SK-N-SH (cell line): ENCODE measurements at regions not wholly inside any gene's neighbourhood (a gene's known extent, or its start where the extent isn't known, plus 50 kb on each side); places are given as distances from the start of the nearest gene placed in this dataset.

Experiments used
- CTCF ChIA-PET: fragments of 300-600, 350-600 bp; formaldehyde crosslinking; extraction: SDS; loops from one replicate; lab custom pipeline; 2021; lab: Yijun Ruan, JAX
- POLR2A ChIA-PET: fragments of 350-600 bp; sonication (Branson Sonifier 250); formaldehyde crosslinking; extraction: SDS; loops from one replicate; lab custom pipeline; 2020; ENCODE audit warnings: antibody characterized with exemption, inconsistent platforms; lab: Yijun Ruan, JAX
- DNase-seq: peaks from one replicate; pipeline ENCODE4 v3.0.0; 2012
- H2AFZ ChIP-seq: fragments of 200-600 bp; sonication (generic); 2 replicates; pipeline ENCODE4 v1.8.1; 2016; ENCODE audit warnings: antibody characterized with exemption, mild to moderate bottlenecking, low read depth
- H3F3A ChIP-seq: fragments of 200-600 bp; sonication (generic); replicated peaks from 2 replicates; pipeline ENCODE3; 2016; ENCODE audit warnings: antibody characterized with exemption, mild to moderate bottlenecking; ENCODE audit not compliant: insufficient read depth
- H3K27ac ChIP-seq, 2 experiments: fragments of 200-500 bp in 1 of 2; fragments of 200-600 bp in 1 of 2; sonication (Bioruptor generic) in 1 of 2; sonication (generic), shearing (Covaris generic) in 1 of 2; 2 replicates each; pipeline versions ENCODE4 v1.5.1 to v1.6.1; 2014 to 2016; ENCODE audit warnings: low read depth in 2 of 2, inconsistent platforms in 1 of 2, low read length in 1 of 2, mild to moderate bottlenecking in 1 of 2, mixed read lengths in 1 of 2
- H3K27me3 ChIP-seq: fragments of 200-600 bp; sonication (generic), shearing (Covaris generic); 2 replicates; pipeline ENCODE4 v1.6.1; 2016; ENCODE audit warnings: mixed run types; ENCODE audit not compliant: insufficient read depth
- H3K36me3 ChIP-seq, 2 experiments: fragments of 200-500 bp in 1 of 2; fragments of 200-600 bp in 1 of 2; sonication (Bioruptor generic) in 1 of 2; sonication (generic) in 1 of 2; replicated peaks in 1 of 2; 2 replicates each; pipeline versions ENCODE3 to v1.5.1; 2014 to 2016; ENCODE audit warnings: low read length in 1 of 2, mild to moderate bottlenecking in 1 of 2; ENCODE audit not compliant: insufficient read depth in 2 of 2, control insufficient read depth in 1 of 2
- H3K4me1 ChIP-seq, 2 experiments: fragments of 200-500 bp in 1 of 2; fragments of 200-600 bp in 1 of 2; sonication (Bioruptor generic) in 1 of 2; sonication (generic), shearing (Covaris generic) in 1 of 2; 2 replicates each; pipeline versions ENCODE4 v1.5.1 to v1.6.1; 2014 to 2016; ENCODE audit warnings: low read depth in 1 of 2, low read length in 1 of 2, mixed run types in 1 of 2; ENCODE audit not compliant: insufficient read depth in 2 of 2, control insufficient read depth in 1 of 2
- H3K4me2 ChIP-seq: fragments of 200-600 bp; sonication (generic), shearing (Covaris generic); 2 replicates; pipeline ENCODE4 v1.6.1; 2017; ENCODE audit warnings: mixed run types
- H3K4me3 ChIP-seq, 2 experiments: fragments of 200-500 bp in 1 of 2; fragments of 200-600 bp in 1 of 2; sonication (Bioruptor generic) in 1 of 2; sonication (generic), shearing (Covaris generic) in 1 of 2; 2 replicates each; pipeline versions ENCODE4 v1.5.1 to v1.8.1; 2014 to 2016; ENCODE audit warnings: low read depth in 2 of 2, inconsistent platforms in 1 of 2, low read length in 1 of 2, mild to moderate bottlenecking in 1 of 2, mixed read lengths in 1 of 2, moderate library complexity in 1 of 2
- H3K79me2 ChIP-seq: fragments of 200-600 bp; sonication (generic); 2 replicates; pipeline ENCODE4 v1.8.1; 2017; ENCODE audit warnings: mild to moderate bottlenecking; ENCODE audit not compliant: insufficient read depth
- H3K9ac ChIP-seq: fragments of 200-600 bp; sonication (generic); 2 replicates; pipeline ENCODE4 v1.6.1; 2017; ENCODE audit warnings: mixed run types
- H3K9me2 ChIP-seq: fragments of 200-600 bp; sonication (generic); 2 replicates; pipeline ENCODE4 v1.6.1; 2017; ENCODE audit warnings: mixed run types
- H3K9me3 ChIP-seq: fragments of 200-600 bp; sonication (generic); 2 replicates; pipeline ENCODE4 v1.6.1; 2017; ENCODE audit warnings: mixed run types, mild to moderate bottlenecking, moderate library complexity
- H4K20me1 ChIP-seq: fragments of 200-600 bp; sonication (generic); 2 replicates; pipeline ENCODE4 v1.6.1; 2017; ENCODE audit warnings: mild to moderate bottlenecking, mixed run types; ENCODE audit not compliant: insufficient read depth
- CHD2 ChIP-seq: fragments of 150-350 bp; IDR thresholded peaks from 2 replicates; pipeline ENCODE4 v1.6.1; 2018; ENCODE audit warnings: low read length; ENCODE audit not compliant: partially characterized antibody
- ELF1 ChIP-seq: IDR thresholded peaks from 2 replicates; pipeline ENCODE4 v1.4.0; 2012
- EZH2phosphoT487 ChIP-seq: fragments of 200-600 bp; sonication (generic); IDR thresholded peaks from 2 replicates; pipeline ENCODE4 v1.6.1; 2017; ENCODE audit warnings: low read depth, mixed run types, mild to moderate bottlenecking, antibody characterized with exemption, moderate library complexity, borderline replicate concordance
- FOSL2 ChIP-seq: IDR thresholded peaks from 2 replicates; pipeline ENCODE4 v1.4.0; 2012; ENCODE audit warnings: low read depth, mild to moderate bottlenecking, moderate library complexity, borderline replicate concordance
- FOXJ3 ChIP-seq: sonication (generic); formaldehyde crosslinking; IDR thresholded peaks from 2 replicates; pipeline ENCODE4 v1.5.1; 2020; ENCODE audit warnings: mild to moderate bottlenecking, missing genetic modification reagents
- FOXM1 ChIP-seq: IDR thresholded peaks from 2 replicates; pipeline ENCODE4 v1.4.0; 2012; ENCODE audit warnings: low read depth, mild to moderate bottlenecking
- GABPA ChIP-seq: IDR thresholded peaks from 2 replicates; pipeline ENCODE4 v1.4.0; 2012; ENCODE audit warnings: low read depth, mild to moderate bottlenecking
- JUND ChIP-seq: IDR thresholded peaks from 2 replicates; pipeline ENCODE4 v1.4.0; 2012
- NFIC ChIP-seq: IDR thresholded peaks from 2 replicates; pipeline ENCODE4 v1.4.0; 2012; ENCODE audit warnings: borderline replicate concordance
- NRF1 ChIP-seq: IDR thresholded peaks from 2 replicates; pipeline ENCODE4 v1.6.1; 2012; ENCODE audit warnings: low read depth, mild to moderate bottlenecking, low read length
- POLR2AphosphoS5 ChIP-seq: IDR thresholded peaks from 2 replicates; pipeline ENCODE4 v1.6.1; 2012; ENCODE audit warnings: low read depth, low read length
- RFX5 ChIP-seq: IDR thresholded peaks from 2 replicates; pipeline ENCODE4 v1.6.1; 2012; ENCODE audit warnings: mild to moderate bottlenecking, improper control_type of control experiment, low read length
- SIN3A ChIP-seq: IDR thresholded peaks from 2 replicates; pipeline ENCODE4 v1.6.1; 2012; ENCODE audit warnings: low read depth, mild to moderate bottlenecking, low read length, moderate library complexity, borderline replicate concordance
- SMC3 ChIP-seq: IDR thresholded peaks from 2 replicates; pipeline ENCODE4 v1.6.1; 2012; ENCODE audit warnings: low read depth, low read length, improper control_type of control experiment
- TAF1 ChIP-seq: IDR thresholded peaks from 2 replicates; pipeline ENCODE4 v1.6.1; 2012; ENCODE audit warnings: low read depth, mild to moderate bottlenecking, low read length, moderate library complexity, borderline replicate concordance
- TEAD4 ChIP-seq: IDR thresholded peaks from 2 replicates; pipeline ENCODE4 v1.4.0; 2012; ENCODE audit warnings: mild to moderate bottlenecking, borderline replicate concordance; ENCODE audit not compliant: insufficient read depth
- USF1 ChIP-seq: IDR thresholded peaks from 2 replicates; pipeline ENCODE4 v1.4.0; 2012; ENCODE audit warnings: low read depth, borderline replicate concordance
- YY1 ChIP-seq: IDR thresholded peaks from 2 replicates; pipeline ENCODE4 v1.4.0; 2012; ENCODE audit warnings: low read depth, mild to moderate bottlenecking
- ZBTB33 ChIP-seq: IDR thresholded peaks from 2 replicates; pipeline ENCODE4 v1.4.0; 2012; ENCODE audit warnings: low read depth, borderline replicate concordance
- WGBS: methylation state at CpG from one replicate; pipeline ENCODE4 v1.1.6; 2017; ENCODE audit warnings: low lambda C conversion rate; 5-methylcytosine and 5-hydroxymethylcytosine counted together
- TF ChIP-seq, protein P1 (sequence below): IDR thresholded peaks from 2 replicates; pipeline ENCODE4 v1.6.1; 2012; ENCODE audit warnings: mild to moderate bottlenecking, low read depth, low read length, moderate library complexity
- TF ChIP-seq, protein P2 (sequence below): IDR thresholded peaks from 2 replicates; pipeline ENCODE4 v1.4.0; 2012; ENCODE audit warnings: low read depth

DNA sequence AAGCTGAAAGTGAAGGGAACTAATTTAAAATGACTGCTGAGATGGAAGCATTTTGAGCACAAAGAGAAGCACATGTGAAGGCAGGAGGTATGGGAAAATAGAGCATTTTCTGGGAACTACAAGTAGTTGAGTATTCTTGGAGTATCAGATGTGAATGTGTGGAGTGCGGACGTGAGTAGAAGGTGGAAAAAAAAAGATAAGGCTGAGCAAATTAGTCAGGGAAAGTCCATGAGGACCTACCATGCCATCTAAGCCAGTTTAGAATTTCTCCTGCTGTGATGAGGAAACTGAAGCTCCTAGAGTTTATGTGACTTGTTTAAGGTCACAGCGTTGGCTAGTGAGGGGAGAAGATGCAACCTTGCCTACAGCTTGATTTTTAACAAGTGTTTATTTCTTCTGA, 578.1 kb upstream of the MIR17HG start:
- no peaks in the 10 kb centered on the region; the same call in 1 of the 2 replicates for H3K9me3 ChIP-seq
- no peak for TF ChIP-seq USF1
- TF ChIP-seq FOXJ3 (CRISPR knock-in tag), result no peak
- no peak for TF ChIP-seq ZBTB33
- TF ChIP-seq JUND, result no peak
- no peak for TF ChIP-seq POLR2AphosphoS5
- TF ChIP-seq FOXM1, result no peak
- no peak for TF ChIP-seq SMC3
- TF ChIP-seq YY1, result no peak
- no peak for TF ChIP-seq ELF1
- TF ChIP-seq, protein P1, sequence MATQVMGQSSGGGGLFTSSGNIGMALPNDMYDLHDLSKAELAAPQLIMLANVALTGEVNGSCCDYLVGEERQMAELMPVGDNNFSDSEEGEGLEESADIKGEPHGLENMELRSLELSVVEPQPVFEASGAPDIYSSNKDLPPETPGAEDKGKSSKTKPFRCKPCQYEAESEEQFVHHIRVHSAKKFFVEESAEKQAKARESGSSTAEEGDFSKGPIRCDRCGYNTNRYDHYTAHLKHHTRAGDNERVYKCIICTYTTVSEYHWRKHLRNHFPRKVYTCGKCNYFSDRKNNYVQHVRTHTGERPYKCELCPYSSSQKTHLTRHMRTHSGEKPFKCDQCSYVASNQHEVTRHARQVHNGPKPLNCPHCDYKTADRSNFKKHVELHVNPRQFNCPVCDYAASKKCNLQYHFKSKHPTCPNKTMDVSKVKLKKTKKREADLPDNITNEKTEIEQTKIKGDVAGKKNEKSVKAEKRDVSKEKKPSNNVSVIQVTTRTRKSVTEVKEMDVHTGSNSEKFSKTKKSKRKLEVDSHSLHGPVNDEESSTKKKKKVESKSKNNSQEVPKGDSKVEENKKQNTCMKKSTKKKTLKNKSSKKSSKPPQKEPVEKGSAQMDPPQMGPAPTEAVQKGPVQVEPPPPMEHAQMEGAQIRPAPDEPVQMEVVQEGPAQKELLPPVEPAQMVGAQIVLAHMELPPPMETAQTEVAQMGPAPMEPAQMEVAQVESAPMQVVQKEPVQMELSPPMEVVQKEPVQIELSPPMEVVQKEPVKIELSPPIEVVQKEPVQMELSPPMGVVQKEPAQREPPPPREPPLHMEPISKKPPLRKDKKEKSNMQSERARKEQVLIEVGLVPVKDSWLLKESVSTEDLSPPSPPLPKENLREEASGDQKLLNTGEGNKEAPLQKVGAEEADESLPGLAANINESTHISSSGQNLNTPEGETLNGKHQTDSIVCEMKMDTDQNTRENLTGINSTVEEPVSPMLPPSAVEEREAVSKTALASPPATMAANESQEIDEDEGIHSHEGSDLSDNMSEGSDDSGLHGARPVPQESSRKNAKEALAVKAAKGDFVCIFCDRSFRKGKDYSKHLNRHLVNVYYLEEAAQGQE, result no peak
- DNase-seq, result no peak
- no peak overlapping the region for H3K4me2 ChIP-seq
- H3K79me2 ChIP-seq, result no peaks in the 10 kb centered on the region
- H3K27ac ChIP-seq, result no peak overlapping the region
- H3K36me3 ChIP-seq, result no peaks in the 10 kb centered on the region
- no peak overlapping the region for H3K9ac ChIP-seq
- 61% methylated on average over 3 of the region's 3 CpGs for whole genome bisulfite sequencing
- H3F3A ChIP-seq, result no peaks in the 10 kb centered on the region
- no peak overlapping the region for H2AFZ ChIP-seq
- POLR2A ChIA-PET, result no interaction called here
- H3K9me2 ChIP-seq, result no peaks in the 10 kb centered on the region
- H3K4me3 ChIP-seq, result no peak overlapping the region
- no peaks in the 10 kb centered on the region for H4K20me1 ChIP-seq
- no peaks in the 10 kb centered on the region for H3K27me3 ChIP-seq
- CTCF ChIA-PET, result interaction anchor here (0.7 to 1.0 kb wide), 2 partner anchors 34 to 432 kb away, joined by 3 read pairs; no protein-coding TSS in a partner anchor
- peaks cover 0 to 7% of the 10 kb centered on the region in 2 experiments; a peak in 2 of 4 replicates for H3K4me1 ChIP-seq

DNA sequence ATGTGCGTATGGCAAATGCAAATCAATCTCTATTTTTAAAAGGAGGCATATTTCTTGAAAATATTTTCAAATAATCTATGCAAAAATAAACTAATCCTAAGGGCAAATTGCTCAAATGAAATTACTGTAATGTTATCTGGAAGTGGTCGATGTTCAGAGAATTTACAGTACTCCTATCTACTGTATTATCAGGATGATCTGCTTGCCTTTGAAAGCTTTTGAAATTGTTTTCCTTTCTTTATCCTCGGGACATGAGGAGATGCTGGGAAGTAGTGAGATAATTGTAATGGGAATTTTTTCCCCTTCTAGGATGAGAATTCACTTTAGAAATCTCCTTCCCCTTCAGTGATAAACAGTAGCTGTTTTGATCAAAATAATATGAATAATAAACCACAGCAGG, 577.2 kb upstream of the MIR17HG start:
- POLR2A ChIA-PET, result no interaction called here
- no peak for TF ChIP-seq NRF1
- no peak for TF ChIP-seq RFX5
- TF ChIP-seq FOXJ3 (CRISPR knock-in tag), result peak; percentile 31; the same call in 1 of the 2 replicates
- TF ChIP-seq CHD2, result no peak
- TF ChIP-seq, protein P2, sequence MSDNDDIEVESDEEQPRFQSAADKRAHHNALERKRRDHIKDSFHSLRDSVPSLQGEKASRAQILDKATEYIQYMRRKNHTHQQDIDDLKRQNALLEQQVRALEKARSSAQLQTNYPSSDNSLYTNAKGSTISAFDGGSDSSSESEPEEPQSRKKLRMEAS, result no peak
- TF ChIP-seq FOSL2, result no peak
- no peak for TF ChIP-seq SIN3A
- no peak for TF ChIP-seq NFIC
- no peak for TF ChIP-seq YY1
- no peak for TF ChIP-seq POLR2AphosphoS5
- TF ChIP-seq EZH2phosphoT487, result no peak
- peak; percentile 34; the same call in 1 of the 2 replicates for TF ChIP-seq TEAD4
- no peak for TF ChIP-seq GABPA
- TF ChIP-seq JUND, result no peak
- no peak for TF ChIP-seq TAF1

More for the DNA sequence above, 577.2 kb upstream of the MIR17HG start:
- no peaks in the 10 kb centered on the region for H4K20me1 ChIP-seq
- peak; percentile 6 for DNase-seq
- H3K27me3 ChIP-seq, result no peaks in the 10 kb centered on the region
- CTCF ChIA-PET, result no interaction called here
- H3K79me2 ChIP-seq, result no peaks in the 10 kb centered on the region
- no peak overlapping the region for H3K9ac ChIP-seq
- no peaks in the 10 kb centered on the region for H3K9me2 ChIP-seq
- peaks cover 0 to 7% of the 10 kb centered on the region in 2 experiments; a peak in 2 of 4 replicates for H3K4me1 ChIP-seq
- no peak overlapping the region for H3K4me2 ChIP-seq
- no peak overlapping the region for H2AFZ ChIP-seq
- no peak overlapping the region for H3K27ac ChIP-seq
- no peak overlapping the region for H3K4me3 ChIP-seq
- 23% methylated on average over 3 of the region's 3 CpGs for WGBS
- no peaks in the 10 kb centered on the region for H3K36me3 ChIP-seq
- H3F3A ChIP-seq, result no peaks in the 10 kb centered on the region
- no peaks in the 10 kb centered on the region; the same call in 1 of the 2 replicates for H3K9me3 ChIP-seq
